Psoas muscle (tissue), 7 donors: ENCODE measurements at regions not wholly inside any gene's neighbourhood (a gene's known extent, or its start where the extent isn't known, plus 50 kb on each side); places are given as distances from the start of the nearest gene placed in this dataset.

Source experiments
- ATAC-seq, 4 donors: fragments of 200-7000 bp; cut with Tn5 transposase; one replicate each; pipeline ENCODE4 v1.9.1; 2020; ENCODE audit warnings: moderate library complexity in 3 of 4, mild to moderate bottlenecking in 2 of 4
- DNase-seq, 2 donors: peaks; one replicate each; pipeline ENCODE4 v3.0.0-alpha.2; 2020
- H3K27ac ChIP-seq: fragments of 200-600 bp; one replicate; pipeline ENCODE4 v1.8.0; 2022
- H3K27me3 ChIP-seq, 3 donors: fragments of 200-600 bp in 1 of 3; one replicate each; pipeline versions ENCODE4 v1.6.1 to v1.8.0; 2013 to 2022; ENCODE audit warnings: low read length in 2 of 3, mild to moderate bottlenecking in 2 of 3, moderate library complexity in 1 of 3; ENCODE audit not compliant: insufficient read depth in 3 of 3
- H3K36me3 ChIP-seq, 2 donors: fragments of 200-600 bp in 1 of 2; one replicate each; pipeline versions ENCODE4 v1.6.1 to v1.8.0; 2013 to 2022; ENCODE audit warnings: low read depth in 1 of 2, mild to moderate bottlenecking in 1 of 2, moderate library complexity in 1 of 2; ENCODE audit not compliant: insufficient read depth in 1 of 2
- H3K4me1 ChIP-seq: fragments of 200-600 bp; one replicate; pipeline ENCODE4 v1.8.0; 2022
- H3K4me3 ChIP-seq: fragments of 200-600 bp; one replicate; pipeline ENCODE4 v1.8.0; 2022; ENCODE audit warnings: mild to moderate bottlenecking
- H3K9me3 ChIP-seq: fragments of 200-600 bp; one replicate; pipeline ENCODE4 v1.8.0; 2022
- WGBS, 3 donors: extraction: QIAGEN DNeasy Blood & Tissue Kit; methylation state at CpG; one replicate each; pipeline versions ENCODE4 v1.1.6 to v1.1.7; 2013; 5-methylcytosine and 5-hydroxymethylcytosine counted together
- intact Hi-C, 2 donors: fragments of 100-400 bp; cut with DNase I; formaldehyde crosslinking; loops; one replicate each; pipeline versions ENCODE4 v1.11.0 to v1.14.2; 2022
- TF ChIP-seq, protein P1 (sequence below): fragments of 200-600 bp; IDR thresholded peaks from one replicate; pipeline ENCODE4 v1.8.0; 2022; ENCODE audit warnings: antibody characterized with exemption
- donor health status: healthy with polysubstance abuse.
- donor health status: DM: no; HTN: no; CAD: no; lungs with moderate emphysema.
- donor health status: Bipolar disorder and iron deficiency.
- donor health status: healthy.
- donor health status: DM: yes; HTN: yes; CAD: no.
- donor health status: DM: no; HTN: no; CAD: no.
- donor health status: DM: yes; HTN: yes; CAD: no.

GRCh38 chr10:9296190-9296589 is 1241.7 kb downstream of the GATA3 start:
- WGBS, 3 donors = 69 to 79% (median 78%) methylated on average over 4 of the region's 4 CpGs

DNA sequence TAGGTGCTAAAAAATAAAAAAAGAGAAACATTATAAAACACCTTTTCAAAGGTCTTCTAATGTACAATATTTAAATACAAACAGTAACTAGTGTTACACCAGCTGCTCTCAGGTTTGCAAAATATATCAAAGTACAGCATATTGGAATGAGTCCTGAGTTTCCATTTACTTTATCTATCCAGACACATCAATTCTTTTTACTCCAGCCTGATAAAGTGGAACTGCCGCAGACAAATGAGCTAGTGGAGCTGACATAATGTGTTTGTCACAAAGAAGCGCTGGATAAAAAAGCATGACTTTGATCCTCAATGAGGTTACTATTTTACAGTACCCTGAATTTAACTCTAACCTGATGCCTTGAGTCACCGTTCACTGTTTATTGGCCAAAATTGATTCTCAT is 1243.1 kb downstream of the GATA3 start:
- Histone ChIP-seq H3K36me3 (no peaks in the 10 kb centered on the region), H3K4me1 (no peaks in the 10 kb centered on the region), H3K9me3 (no peaks in the 10 kb centered on the region), H3K27me3 (no peaks in the 10 kb centered on the region), H3K4me3 (no peak overlapping the region), H3K27ac (no peak overlapping the region)
- DNase-seq = no peak
- ATAC-seq = no peak
- WGBS, 3 donors = 85 to 89% (median 86%) methylated on average over 3 of the region's 3 CpGs
- TF ChIP-seq, protein P1, sequence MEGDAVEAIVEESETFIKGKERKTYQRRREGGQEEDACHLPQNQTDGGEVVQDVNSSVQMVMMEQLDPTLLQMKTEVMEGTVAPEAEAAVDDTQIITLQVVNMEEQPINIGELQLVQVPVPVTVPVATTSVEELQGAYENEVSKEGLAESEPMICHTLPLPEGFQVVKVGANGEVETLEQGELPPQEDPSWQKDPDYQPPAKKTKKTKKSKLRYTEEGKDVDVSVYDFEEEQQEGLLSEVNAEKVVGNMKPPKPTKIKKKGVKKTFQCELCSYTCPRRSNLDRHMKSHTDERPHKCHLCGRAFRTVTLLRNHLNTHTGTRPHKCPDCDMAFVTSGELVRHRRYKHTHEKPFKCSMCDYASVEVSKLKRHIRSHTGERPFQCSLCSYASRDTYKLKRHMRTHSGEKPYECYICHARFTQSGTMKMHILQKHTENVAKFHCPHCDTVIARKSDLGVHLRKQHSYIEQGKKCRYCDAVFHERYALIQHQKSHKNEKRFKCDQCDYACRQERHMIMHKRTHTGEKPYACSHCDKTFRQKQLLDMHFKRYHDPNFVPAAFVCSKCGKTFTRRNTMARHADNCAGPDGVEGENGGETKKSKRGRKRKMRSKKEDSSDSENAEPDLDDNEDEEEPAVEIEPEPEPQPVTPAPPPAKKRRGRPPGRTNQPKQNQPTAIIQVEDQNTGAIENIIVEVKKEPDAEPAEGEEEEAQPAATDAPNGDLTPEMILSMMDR = no peak
- intact Hi-C loops = no loop called here

More at GRCh38 chr10:9296190-9296589, 1241.7 kb downstream of the GATA3 start:
- ATAC-seq (no peak), DNase-seq (no peak)
- no peaks in the 10 kb centered on the region for H3K4me1 ChIP-seq
- TF ChIP-seq, protein P1 = no peak
- H3K9me3 ChIP-seq = no peaks in the 10 kb centered on the region
- no peak overlapping the region for H3K4me3 ChIP-seq
- no peak overlapping the region for H3K27ac ChIP-seq
- no peaks in the 10 kb centered on the region for H3K27me3 ChIP-seq
- intact Hi-C loops = no loop called here
- H3K36me3 ChIP-seq = no peaks in the 10 kb centered on the region

DNA sequence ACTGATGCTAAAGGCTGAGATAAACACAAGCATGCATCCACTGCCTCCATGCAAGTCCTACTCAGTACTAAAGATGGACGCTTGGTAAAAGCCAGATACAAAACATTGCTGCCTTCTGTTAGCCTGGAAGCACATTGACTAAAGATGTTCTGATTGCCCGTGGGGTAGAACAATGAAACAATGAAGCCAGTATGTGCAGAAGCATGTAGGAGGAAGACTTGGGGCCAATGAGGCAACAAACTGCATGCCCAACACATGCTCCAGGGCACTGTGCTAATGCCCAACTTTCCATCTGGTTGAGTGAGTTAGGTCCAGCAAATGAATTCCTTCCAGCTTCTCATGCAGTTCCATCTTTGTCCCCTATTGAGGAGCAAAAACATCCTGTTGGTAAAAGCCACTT is 1245.5 kb downstream of the GATA3 start:
- TF ChIP-seq, protein P1 = no peak
- intact Hi-C loops = loop anchor here (10.0 kb wide), 2 partner anchors 1425 to 1775 kb away; no protein-coding TSS in a partner anchor

DNA sequence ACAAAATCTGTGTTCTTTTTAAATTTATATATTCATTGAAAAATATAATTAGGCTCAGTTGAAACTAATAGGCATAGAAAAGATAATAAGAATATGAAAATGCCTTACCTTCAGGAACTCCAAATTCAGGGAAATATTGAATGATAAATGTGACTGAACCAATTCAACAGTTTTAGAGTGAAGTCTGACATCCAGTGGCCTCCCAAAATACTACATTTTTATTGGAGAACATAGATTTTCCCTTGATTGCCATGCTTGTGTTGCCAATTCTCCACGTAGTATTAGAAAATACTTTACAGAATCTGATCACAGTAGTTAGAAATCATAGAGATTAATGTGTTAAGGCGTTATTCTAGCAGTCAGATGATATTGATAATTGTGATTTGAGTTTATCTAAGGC is 1246.7 kb downstream of the GATA3 start:
- TF ChIP-seq, protein P1 = no peak
- ATAC-seq = no peak
- H3K9me3 ChIP-seq = no peaks in the 10 kb centered on the region

More for the DNA sequence above, 1245.5 kb downstream of the GATA3 start:
- Histone ChIP-seq H3K36me3 (no peaks in the 10 kb centered on the region), H3K4me1 (no peaks in the 10 kb centered on the region), H3K9me3 (no peaks in the 10 kb centered on the region), H3K27me3 (no peaks in the 10 kb centered on the region), H3K27ac (no peak overlapping the region), H3K4me3 (no peak overlapping the region)
- ATAC-seq (no peak), DNase-seq (no peak)
- WGBS, 3 donors = 64 to 78% (median 64%) methylated on average over 2 of the region's 2 CpGs

DNA sequence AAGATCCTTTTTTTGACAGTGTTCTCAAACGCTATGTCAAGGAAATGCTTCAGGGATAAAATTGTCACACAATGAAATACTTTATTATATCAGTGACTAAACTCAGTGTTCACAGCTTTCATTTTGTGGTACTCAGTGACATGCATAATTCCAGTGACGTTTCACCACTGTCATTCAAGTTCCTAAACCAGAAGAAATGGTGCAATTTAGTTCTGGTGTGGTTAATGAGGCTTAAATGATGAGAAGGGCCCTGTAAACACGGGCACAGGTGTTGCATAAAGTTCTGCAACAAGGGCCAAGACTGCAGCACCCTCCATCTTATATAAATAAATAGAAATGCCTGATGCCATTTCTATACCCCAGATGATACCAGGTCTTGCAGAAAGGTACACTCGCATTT is 1247.1 kb downstream of the GATA3 start:
- intact Hi-C loops = loop anchor here (10.0 kb wide), 2 partner anchors 1427 to 1777 kb away; no protein-coding TSS in a partner anchor
- Histone ChIP-seq H3K9me3 (no peaks in the 10 kb centered on the region), H3K4me1 (no peaks in the 10 kb centered on the region), H3K27me3 (no peaks in the 10 kb centered on the region), H3K4me3 (no peak overlapping the region), H3K27ac (no peak overlapping the region), H3K36me3 (no peaks in the 10 kb centered on the region)
- 59 to 66% (median 65%) methylated on average over 4 of the region's 4 CpGs for WGBS, 3 donors
- TF ChIP-seq, protein P1 = no peak
- no peak for ATAC-seq
- DNase-seq = no peak

More for the DNA sequence above, 1246.7 kb downstream of the GATA3 start:
- Histone ChIP-seq H3K4me1 (no peaks in the 10 kb centered on the region), H3K27me3 (no peaks in the 10 kb centered on the region), H3K27ac (no peak overlapping the region), H3K36me3 (no peaks in the 10 kb centered on the region), H3K4me3 (no peak overlapping the region)
- intact Hi-C loops = loop anchor here (10.0 kb wide), 2 partner anchors 1426 to 1776 kb away; no protein-coding TSS in a partner anchor
- WGBS, 3 donors = 41 to 56% (median 54%) methylated on average over 2 of the region's 2 CpGs
- DNase-seq = no peak
